ENCODE measurements at regions not wholly inside any gene's neighbourhood (a gene's known extent, or its start where the extent isn't known, plus 50 kb on each side); places are given as distances from the start of the nearest gene placed in this dataset.

- Histone ChIP-seq H3K4me3 (replicated peaks; ENCODE audit: low read depth, low read length) (no peak overlapping the region), H3K36me3 (ENCODE audit: control insufficient read depth, insufficient read depth, low read length) (no peaks in the 10 kb centered on the region), H3K27me3 (replicated peaks; ENCODE audit: control insufficient read depth, insufficient read depth, low read length) (no peaks in the 10 kb centered on the region)
- DNase-seq (ENCODE audit: extremely low read depth, insufficient read length), result no peak
- TF ChIP-seq CTCF (IDR thresholded peaks at IDR 0.05; ENCODE audit: insufficient read depth, low read length, poor library complexity, severe bottlenecking), result no peak
Observed at GRCh38 chr18:43665105-43665788, 388.0 kb upstream of the SYT4 start.

GRCh38 chr18:43668866-43669265 lies 391.6 kb upstream of the SYT4 start:
- Histone ChIP-seq H3K4me3 (replicated peaks; ENCODE audit: low read depth, low read length) (no peak overlapping the region), H3K36me3 (ENCODE audit: control insufficient read depth, insufficient read depth, low read length) (no peaks in the 10 kb centered on the region), H3K27me3 (replicated peaks; ENCODE audit: control insufficient read depth, insufficient read depth, low read length) (no peaks in the 10 kb centered on the region)
- no peak for DNase-seq (ENCODE audit: extremely low read depth, insufficient read length)
- TF ChIP-seq CTCF (IDR thresholded peaks at IDR 0.05; ENCODE audit: insufficient read depth, low read length, poor library complexity, severe bottlenecking), result no peak

GRCh38 chr18:43671431-43671830 lies 394.1 kb upstream of the SYT4 start:
- DNase-seq (ENCODE audit: extremely low read depth, insufficient read length), result no peak
- TF ChIP-seq CTCF (IDR thresholded peaks at IDR 0.05; ENCODE audit: insufficient read depth, low read length, poor library complexity, severe bottlenecking), result no peak
- Histone ChIP-seq H3K36me3 (ENCODE audit: control insufficient read depth, insufficient read depth, low read length) (no peaks in the 10 kb centered on the region), H3K4me3 (replicated peaks; ENCODE audit: low read depth, low read length) (no peak overlapping the region), H3K27me3 (replicated peaks; ENCODE audit: control insufficient read depth, insufficient read depth, low read length) (no peaks in the 10 kb centered on the region)

- no peak for TF ChIP-seq CTCF (IDR thresholded peaks at IDR 0.05; ENCODE audit: insufficient read depth, low read length, poor library complexity, severe bottlenecking)
- Histone ChIP-seq H3K36me3 (ENCODE audit: control insufficient read depth, insufficient read depth, low read length) (no peaks in the 10 kb centered on the region), H3K27me3 (replicated peaks; ENCODE audit: control insufficient read depth, insufficient read depth, low read length) (no peaks in the 10 kb centered on the region), H3K4me3 (replicated peaks; ENCODE audit: low read depth, low read length) (no peak overlapping the region)
- no peak for DNase-seq (ENCODE audit: extremely low read depth, insufficient read length)
Observed at GRCh38 chr18:43680096-43680495, 402.8 kb upstream of the SYT4 start.

GRCh38 chr18:43681661-43682060 lies 404.4 kb upstream of the SYT4 start:
- Histone ChIP-seq H3K27me3 (replicated peaks; ENCODE audit: control insufficient read depth, insufficient read depth, low read length) (no peaks in the 10 kb centered on the region), H3K36me3 (ENCODE audit: control insufficient read depth, insufficient read depth, low read length) (no peaks in the 10 kb centered on the region), H3K4me3 (replicated peaks; ENCODE audit: low read depth, low read length) (no peak overlapping the region)
- DNase-seq (ENCODE audit: extremely low read depth, insufficient read length), result no peak
- TF ChIP-seq CTCF (IDR thresholded peaks at IDR 0.05; ENCODE audit: insufficient read depth, low read length, poor library complexity, severe bottlenecking), result no peak

GRCh38 chr18:43682196-43682595 lies 404.9 kb upstream of the SYT4 start:
- H3K4me3 ChIP-seq (replicated peaks; ENCODE audit: low read depth, low read length), result no peak overlapping the region
- no peak for DNase-seq (ENCODE audit: extremely low read depth, insufficient read length)
- TF ChIP-seq CTCF (IDR thresholded peaks at IDR 0.05; ENCODE audit: insufficient read depth, low read length, poor library complexity, severe bottlenecking), result no peak
- H3K36me3 ChIP-seq (ENCODE audit: control insufficient read depth, insufficient read depth, low read length), result no peaks in the 10 kb centered on the region
- H3K27me3 ChIP-seq (replicated peaks; ENCODE audit: control insufficient read depth, insufficient read depth, low read length), result no peaks in the 10 kb centered on the region

Data from GM06990 (cell line).